H9 (cell line): ENCODE measurements at regions not wholly inside any gene's neighbourhood (a gene's known extent, or its start where the extent isn't known, plus 50 kb on each side); places are given as distances from the start of the nearest gene placed in this dataset.

Experiments
- DNase-seq: peaks from one replicate; pipeline ENCODE4 v3.0.0-alpha.2; 2017
- H2AFZ ChIP-seq: one replicate; pipeline ENCODE4 v1.6.1; 2013; ENCODE audit warnings: mild to moderate bottlenecking, low read length, control low read depth, moderate library complexity
- H2AK5ac ChIP-seq: 2 replicates; pipeline ENCODE4 v1.6.1; 2013; ENCODE audit warnings: low read length, control low read depth, mixed read lengths; ENCODE audit not compliant: insufficient read length
- H2BK120ac ChIP-seq: one replicate; pipeline ENCODE4 v1.6.1; 2013; ENCODE audit warnings: low read depth, mild to moderate bottlenecking, low read length, control low read depth, inconsistent platforms; ENCODE audit not compliant: poor library complexity, severe bottlenecking
- H2BK12ac ChIP-seq: 2 replicates; pipeline ENCODE4 v1.6.1; 2013; ENCODE audit warnings: low read length, control low read depth, mixed read lengths, low read depth; ENCODE audit not compliant: insufficient read length
- H2BK15ac ChIP-seq: 2 replicates; pipeline ENCODE4 v1.6.1; 2013; ENCODE audit warnings: low read depth, low read length, control low read depth
- H2BK20ac ChIP-seq: one replicate; pipeline ENCODE4 v1.6.1; 2013; ENCODE audit warnings: low read depth, mild to moderate bottlenecking, low read length, control low read depth, inconsistent platforms; ENCODE audit not compliant: poor library complexity, severe bottlenecking
- H2BK5ac ChIP-seq: 2 replicates; pipeline ENCODE4 v1.6.1; 2013; ENCODE audit warnings: low read length, control low read depth, mixed read lengths; ENCODE audit not compliant: insufficient read length
- H3K14ac ChIP-seq: 2 replicates; pipeline ENCODE4 v1.6.1; 2013; ENCODE audit warnings: low read length, control low read depth; ENCODE audit not compliant: insufficient read depth
- H3K18ac ChIP-seq: 2 replicates; pipeline ENCODE4 v1.6.1; 2013; ENCODE audit warnings: low read depth, mild to moderate bottlenecking, mixed read lengths, low read length, control low read depth; ENCODE audit not compliant: insufficient read length
- H3K23ac ChIP-seq: 2 replicates; pipeline ENCODE4 v1.6.1; 2013; ENCODE audit warnings: low read length, control low read depth, mixed read lengths, low read depth; ENCODE audit not compliant: insufficient read length
- H3K23me2 ChIP-seq: 2 replicates; pipeline ENCODE4 v1.6.1; 2013; ENCODE audit warnings: low read depth, mild to moderate bottlenecking, mixed read lengths, low read length, control low read depth; ENCODE audit not compliant: insufficient read length, poor library complexity, severe bottlenecking
- H3K27ac ChIP-seq: 2 replicates; pipeline ENCODE4 v1.5.1; 2013; ENCODE audit warnings: low read length, control low read depth, mixed read lengths, low read depth; ENCODE audit not compliant: insufficient read length
- H3K27me3 ChIP-seq: 2 replicates; pipeline ENCODE4 v1.6.1; 2013; ENCODE audit warnings: low read length, control low read depth, inconsistent platforms; ENCODE audit not compliant: insufficient read depth
- H3K4ac ChIP-seq: 2 replicates; pipeline ENCODE4 v1.6.1; 2013; ENCODE audit warnings: low read depth, mild to moderate bottlenecking, control low read depth, inconsistent platforms, low read length, moderate library complexity
- H3K4me1 ChIP-seq: 2 replicates; pipeline ENCODE4 v1.6.1; 2013; ENCODE audit warnings: low read length, control low read depth, inconsistent platforms; ENCODE audit not compliant: insufficient read depth
- H3K4me2 ChIP-seq: 2 replicates; pipeline ENCODE4 v1.6.1; 2013; ENCODE audit warnings: low read length, control low read depth, mixed read lengths; ENCODE audit not compliant: insufficient read length, insufficient read depth
- H3K56ac ChIP-seq: 2 replicates; pipeline ENCODE4 v1.6.1; 2013; ENCODE audit warnings: low read depth, mild to moderate bottlenecking, mixed read lengths, low read length, control low read depth; ENCODE audit not compliant: insufficient read length
- H3K79me1 ChIP-seq: 2 replicates; pipeline ENCODE4 v1.6.1; 2013; ENCODE audit warnings: low read depth, mild to moderate bottlenecking, moderate library complexity, low read length, control low read depth, inconsistent platforms; ENCODE audit not compliant: insufficient read depth, poor library complexity, severe bottlenecking
- H3K79me2 ChIP-seq: 2 replicates; pipeline ENCODE4 v1.6.1; 2013; ENCODE audit warnings: low read length, control low read depth, inconsistent platforms; ENCODE audit not compliant: insufficient read depth
- H3K9ac ChIP-seq: 2 replicates; pipeline ENCODE4 v1.6.1; 2013; ENCODE audit warnings: low read length, control low read depth, mixed read lengths; ENCODE audit not compliant: insufficient read length; ENCODE audit errors: extremely low read depth
- H3K9me3 ChIP-seq: one replicate; pipeline ENCODE4 v1.6.1; 2013; ENCODE audit warnings: low read depth, low read length, inconsistent platforms; ENCODE audit not compliant: control insufficient read depth
- H3T11ph ChIP-seq: one replicate; pipeline ENCODE4 v1.6.1; 2013; ENCODE audit warnings: mild to moderate bottlenecking, low read length, control low read depth, inconsistent platforms
- H4K20me1 ChIP-seq: one replicate; pipeline ENCODE4 v1.6.1; 2013; ENCODE audit not compliant: control insufficient read depth, insufficient read length, insufficient read depth
- H4K5ac ChIP-seq: 2 replicates; pipeline ENCODE4 v1.6.1; 2013; ENCODE audit warnings: low read depth, mild to moderate bottlenecking, mixed read lengths, low read length, control low read depth; ENCODE audit not compliant: insufficient read length
- H4K8ac ChIP-seq: replicated peaks from 2 replicates; pipeline ENCODE4 v1.6.1; 2013; ENCODE audit warnings: low read length, control low read depth, mixed read lengths, low read depth; ENCODE audit not compliant: insufficient read length
- H4K91ac ChIP-seq: 2 replicates; pipeline ENCODE4 v1.6.1; 2013; ENCODE audit warnings: low read depth, mild to moderate bottlenecking, moderate library complexity, mixed read lengths, low read length, control low read depth; ENCODE audit not compliant: insufficient read length
- H3K27ac Mint-ChIP-seq, 3 experiments: 2 replicates in 2 of 3; 3 replicates in 1 of 3; pipeline ENCODE4 v1.8.0; 2020 to 2021; ENCODE audit warnings: mixed read lengths in 3 of 3, mild to moderate bottlenecking in 1 of 3, moderate library complexity in 1 of 3
- H3K27me3 Mint-ChIP-seq: 2 replicates; pipeline ENCODE4 v1.8.0; 2021; ENCODE audit warnings: low read depth, mild to moderate bottlenecking, moderate library complexity, mixed read lengths
- H3K36me3 Mint-ChIP-seq, 3 experiments: 2 replicates in 2 of 3; 3 replicates in 1 of 3; pipeline ENCODE4 v1.8.0; 2020 to 2021; ENCODE audit warnings: low read depth in 3 of 3, mixed read lengths in 3 of 3; ENCODE audit not compliant: insufficient read depth in 1 of 3
- H3K4me1 Mint-ChIP-seq, 2 experiments: 2 replicates each; pipeline ENCODE4 v1.8.0; 2020; ENCODE audit warnings: mixed read lengths in 2 of 2
- H3K4me3 Mint-ChIP-seq, 2 experiments: 2 replicates in 1 of 2; 3 replicates in 1 of 2; pipeline ENCODE4 v1.8.0; 2020 to 2021; ENCODE audit warnings: mild to moderate bottlenecking in 2 of 2, mixed read lengths in 2 of 2, moderate library complexity in 1 of 2
- H3K9me3 Mint-ChIP-seq, 2 experiments: 2 replicates in 1 of 2; 3 replicates in 1 of 2; pipeline ENCODE4 v1.8.0; 2020; ENCODE audit warnings: mild to moderate bottlenecking in 2 of 2, mixed read lengths in 2 of 2, moderate library complexity in 1 of 2
- WGBS: extraction: QIAGEN DNeasy Blood & Tissue Kit; methylation state at CpG from one replicate; pipeline ENCODE4 v1.1.7; 2013; ENCODE audit warnings: missing lambda C conversion rate, low lambda C conversion rate, mixed read lengths; ENCODE audit not compliant: insufficient read length; ENCODE audit errors: extremely low coverage; 5-methylcytosine and 5-hydroxymethylcytosine counted together
- TF ChIP-seq, protein P1 (sequence below): fragments of 200-600 bp; sonication (generic); conservative IDR thresholded peaks from 3 replicates; pipeline ENCODE4 v1.8.0; 2021; ENCODE audit warnings: antibody characterized with exemption, mild to moderate bottlenecking

DNA sequence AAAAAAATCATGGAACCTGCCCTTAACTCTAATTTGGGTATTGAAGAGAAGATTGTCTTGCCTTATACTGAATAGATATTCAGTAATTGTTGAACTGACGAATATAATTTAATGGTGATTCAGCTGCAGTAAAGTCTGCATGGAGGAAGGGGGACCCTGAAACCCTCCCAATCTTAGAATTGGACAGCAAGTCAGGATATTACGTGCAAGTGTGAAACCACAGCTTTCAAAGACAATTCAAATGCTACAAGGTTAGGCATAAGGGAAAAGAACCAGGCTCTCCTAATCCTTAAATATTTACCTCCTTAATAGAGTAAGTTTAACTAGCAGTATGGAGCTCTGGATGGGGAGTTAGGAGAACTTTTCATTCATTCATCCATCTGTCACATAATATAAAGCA is 226.9 kb upstream of the TNP1 start:
- no peak overlapping the region for H3K4me2 ChIP-seq

More for the DNA sequence above, 226.9 kb upstream of the TNP1 start:
- H2BK20ac ChIP-seq, result no peak overlapping the region
- Mint-ChIP-seq H3K4me3 (no peak overlapping the region), H3K27me3 (peaks cover 18% of the 10 kb centered on the region), H3K27ac (no peak overlapping the region), H3K4me1 (no peaks in the 10 kb centered on the region), H3K9me3 (no peaks in the 10 kb centered on the region), H3K36me3 (no peaks in the 10 kb centered on the region)
- H4K8ac ChIP-seq, result no peak overlapping the region
- H2BK15ac ChIP-seq, result no peak overlapping the region
- WGBS, result no CpG with 5 or more reads among the region's 2 CpGs
- H3K27ac ChIP-seq, result no peak overlapping the region
- no peak overlapping the region for H2AK5ac ChIP-seq
- no peaks in the 10 kb centered on the region for H3K4me1 ChIP-seq
- no peaks in the 10 kb centered on the region for H3K27me3 ChIP-seq
- H3K14ac ChIP-seq, result no peak overlapping the region
- no peaks in the 10 kb centered on the region for H3K79me1 ChIP-seq
- no peak overlapping the region for H4K91ac ChIP-seq
- no peak overlapping the region for H3K9ac ChIP-seq
- H2BK5ac ChIP-seq, result no peak overlapping the region
- no peaks in the 10 kb centered on the region for H4K20me1 ChIP-seq
- no peak overlapping the region for H4K5ac ChIP-seq
- no peak overlapping the region for H3K56ac ChIP-seq
- DNase-seq, result no peak
- no peak overlapping the region for H2BK12ac ChIP-seq
- no peak overlapping the region for H3T11ph ChIP-seq
- H3K9me3 ChIP-seq, result no peaks in the 10 kb centered on the region
- H2BK120ac ChIP-seq, result no peak overlapping the region
- no peak overlapping the region for H3K18ac ChIP-seq
- no peak overlapping the region for H3K4ac ChIP-seq
- no peak overlapping the region for H2AFZ ChIP-seq
- H3K79me2 ChIP-seq, result no peaks in the 10 kb centered on the region
- no peak overlapping the region for H3K23ac ChIP-seq
- H3K23me2 ChIP-seq, result no peaks in the 10 kb centered on the region
- TF ChIP-seq, protein P1, sequence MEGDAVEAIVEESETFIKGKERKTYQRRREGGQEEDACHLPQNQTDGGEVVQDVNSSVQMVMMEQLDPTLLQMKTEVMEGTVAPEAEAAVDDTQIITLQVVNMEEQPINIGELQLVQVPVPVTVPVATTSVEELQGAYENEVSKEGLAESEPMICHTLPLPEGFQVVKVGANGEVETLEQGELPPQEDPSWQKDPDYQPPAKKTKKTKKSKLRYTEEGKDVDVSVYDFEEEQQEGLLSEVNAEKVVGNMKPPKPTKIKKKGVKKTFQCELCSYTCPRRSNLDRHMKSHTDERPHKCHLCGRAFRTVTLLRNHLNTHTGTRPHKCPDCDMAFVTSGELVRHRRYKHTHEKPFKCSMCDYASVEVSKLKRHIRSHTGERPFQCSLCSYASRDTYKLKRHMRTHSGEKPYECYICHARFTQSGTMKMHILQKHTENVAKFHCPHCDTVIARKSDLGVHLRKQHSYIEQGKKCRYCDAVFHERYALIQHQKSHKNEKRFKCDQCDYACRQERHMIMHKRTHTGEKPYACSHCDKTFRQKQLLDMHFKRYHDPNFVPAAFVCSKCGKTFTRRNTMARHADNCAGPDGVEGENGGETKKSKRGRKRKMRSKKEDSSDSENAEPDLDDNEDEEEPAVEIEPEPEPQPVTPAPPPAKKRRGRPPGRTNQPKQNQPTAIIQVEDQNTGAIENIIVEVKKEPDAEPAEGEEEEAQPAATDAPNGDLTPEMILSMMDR, result no peak
